ENCODE measurements at regions not wholly inside any gene's neighbourhood (a gene's known extent, or its start where the extent isn't known, plus 50 kb on each side); places are given as distances from the start of the nearest gene placed in this dataset.

GRCh38 chr7:156496363-156496769 is 144.2 kb upstream of the RNF32 start:
- Histone ChIP-seq H3K4me1 (ENCODE audit: insufficient read depth, low read length) (no peaks in the 10 kb centered on the region), H3K9me3 (ENCODE audit: control insufficient read depth in 1 of 2, insufficient read depth in 1 of 2, low read length in 2 of 2) (peaks cover 0 to 17% of the 10 kb centered on the region in 2 experiments), H3K36me3 (ENCODE audit: insufficient read depth, low read length) (no peaks in the 10 kb centered on the region), H3K4me3 (ENCODE audit: low read length) (no peak overlapping the region), H3K27ac (ENCODE audit: low read depth in 1 of 2, low read length in 2 of 2) (no peak overlapping the region), H3K27me3 (ENCODE audit: control insufficient read depth in 1 of 2, insufficient read depth in 2 of 2, low read length in 2 of 2) (peaks cover 0 to 2% of the 10 kb centered on the region in 2 experiments)
- Mint-ChIP-seq H3K9me3 (peaks cover 2% of the 10 kb centered on the region), H3K36me3 (ENCODE audit: low read depth) (no peaks in the 10 kb centered on the region), H3K4me3 (no peak overlapping the region), H3K4me1 (ENCODE audit: low read depth) (no peaks in the 10 kb centered on the region), H3K27me3 (peaks cover 20% of the 10 kb centered on the region), H3K27ac (no peak overlapping the region)
- TF ChIP-seq CTCF (IDR thresholded peaks at IDR 0.05), result no peak
- intact Hi-C loops (cut with DNase I, micrococcal nuclease), result no loop called here
- ATAC-seq (ENCODE audit: poor library complexity) (no peak), DNase-seq (no peak)
- ChIA-PET CTCF (no interaction called here), POLR2A (no interaction called here)

GRCh38 chr7:156494960-156495359 is 145.6 kb upstream of the RNF32 start:
- POLR2A ChIA-PET, result no interaction called here
- no peak for TF ChIP-seq CTCF (IDR thresholded peaks at IDR 0.05)
- peaks cover 14% of the 10 kb centered on the region for H3K27me3 Mint-ChIP-seq

GRCh38 chr7:156493942-156494341 is 146.6 kb upstream of the RNF32 start:
- ChIA-PET CTCF (no interaction called here), POLR2A (no interaction called here)
- Histone ChIP-seq H3K4me3 (ENCODE audit: low read length) (no peak overlapping the region), H3K36me3 (ENCODE audit: insufficient read depth, low read length) (no peaks in the 10 kb centered on the region), H3K27me3 (ENCODE audit: control insufficient read depth in 1 of 2, insufficient read depth in 2 of 2, low read length in 2 of 2) (no peaks in the 10 kb centered on the region), H3K27ac (ENCODE audit: low read depth in 1 of 2, low read length in 2 of 2) (no peak overlapping the region), H3K9me3 (ENCODE audit: control insufficient read depth in 1 of 2, insufficient read depth in 1 of 2, low read length in 2 of 2) (peaks cover 0 to 17% of the 10 kb centered on the region in 2 experiments), H3K4me1 (ENCODE audit: insufficient read depth, low read length) (no peaks in the 10 kb centered on the region)
- no peak for TF ChIP-seq CTCF (IDR thresholded peaks at IDR 0.05)
- no peak for DNase-seq
- intact Hi-C loops (cut with DNase I, micrococcal nuclease), result no loop called here
- Mint-ChIP-seq H3K4me3 (no peak overlapping the region), H3K27ac (no peak overlapping the region), H3K9me3 (no peaks in the 10 kb centered on the region), H3K4me1 (ENCODE audit: low read depth) (no peaks in the 10 kb centered on the region), H3K27me3 (peaks cover 14% of the 10 kb centered on the region), H3K36me3 (ENCODE audit: low read depth) (no peaks in the 10 kb centered on the region)
- no peak for ATAC-seq (ENCODE audit: poor library complexity)

More at GRCh38 chr7:156494960-156495359, 145.6 kb upstream of the RNF32 start:
- H3K4me1 Mint-ChIP-seq (ENCODE audit: low read depth), result no peaks in the 10 kb centered on the region
- peaks cover 0 to 17% of the 10 kb centered on the region in 2 experiments for H3K9me3 ChIP-seq (ENCODE audit: control insufficient read depth in 1 of 2, insufficient read depth in 1 of 2, low read length in 2 of 2)
- CTCF ChIA-PET, result no interaction called here
- no peak overlapping the region for H3K4me3 Mint-ChIP-seq
- no peaks in the 10 kb centered on the region for H3K4me1 ChIP-seq (ENCODE audit: insufficient read depth, low read length)
- no peak overlapping the region for H3K27ac ChIP-seq (ENCODE audit: low read depth in 1 of 2, low read length in 2 of 2)
- intact Hi-C loops (cut with DNase I, micrococcal nuclease), result no loop called here
- no peaks in the 10 kb centered on the region for H3K9me3 Mint-ChIP-seq
- H3K27me3 ChIP-seq (ENCODE audit: control insufficient read depth in 1 of 2, insufficient read depth in 2 of 2, low read length in 2 of 2), result no peaks in the 10 kb centered on the region
- H3K4me3 ChIP-seq (ENCODE audit: low read length), result no peak overlapping the region
- no peak for DNase-seq
- H3K27ac Mint-ChIP-seq, result no peak overlapping the region
- no peak for ATAC-seq (ENCODE audit: poor library complexity)
- no peaks in the 10 kb centered on the region for H3K36me3 ChIP-seq (ENCODE audit: insufficient read depth, low read length)
- no peaks in the 10 kb centered on the region for H3K36me3 Mint-ChIP-seq (ENCODE audit: low read depth)

All from CD4-positive, alpha-beta T cell (primary cell).